ENCODE measurements at regions not wholly inside any gene's neighbourhood (a gene's known extent, or its start where the extent isn't known, plus 50 kb on each side); places are given as distances from the start of the nearest gene placed in this dataset.

GRCh38 chr5:173718469-173718868 is 102.0 kb upstream of the BOD1 start:
- TF ChIP-seq POLR2AphosphoS5 (IDR thresholded peaks at IDR 0.05; ENCODE audit: low read depth, low read length), result no peak
- no peak for TF ChIP-seq E2F5 (CRISPR knock-in tag; conservative IDR thresholded peaks at IDR 0.05)
- TF ChIP-seq SRF (IDR thresholded peaks at IDR 0.05; ENCODE audit: low read depth, low read length), result no peak
- no peak for TF ChIP-seq RFXAP (CRISPR knock-in tag; IDR thresholded peaks at IDR 0.05; ENCODE audit: borderline replicate concordance)
- no peak for TF ChIP-seq ZNF280D (CRISPR knock-in tag; IDR thresholded peaks at IDR 0.05)
- TF ChIP-seq ZNF740 (CRISPR knock-in tag; IDR thresholded peaks at IDR 0.05), result no peak

Measured in HepG2 (cell line).